ENCODE measurements at regions not wholly inside any gene's neighbourhood (a gene's known extent, or its start where the extent isn't known, plus 50 kb on each side); places are given as distances from the start of the nearest gene placed in this dataset.

DNA sequence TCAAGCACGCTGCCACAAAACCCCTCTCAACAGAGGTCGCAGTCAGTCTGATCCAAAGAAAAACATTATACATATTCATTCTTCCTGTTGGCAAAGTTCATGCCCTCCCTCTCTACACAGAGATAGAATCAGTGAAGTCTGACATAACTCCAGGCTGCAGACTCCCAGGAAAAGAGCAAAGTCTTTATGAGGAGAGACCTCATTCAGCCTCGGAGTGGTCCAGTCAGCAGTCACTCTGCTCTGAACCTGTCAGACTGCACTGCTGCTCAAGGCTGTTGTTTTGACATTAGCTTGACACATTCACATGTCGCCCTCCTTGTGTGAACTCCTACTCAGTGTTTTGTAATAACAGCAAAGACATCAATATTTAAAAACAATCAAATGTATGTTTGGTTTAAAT is 241.2 kb upstream of the G2E3 start:
- no peak overlapping the region for H3K9ac ChIP-seq (ENCODE audit: low read length)
- no peaks in the 10 kb centered on the region for H3K4me1 ChIP-seq (ENCODE audit: insufficient read depth, low read length)
- no peak overlapping the region for H3K27ac ChIP-seq (ENCODE audit: low read depth, low read length)
- H2AFZ ChIP-seq (ENCODE audit: low read depth, low read length), result no peak overlapping the region
- H3K4me2 ChIP-seq (ENCODE audit: low read length), result no peak overlapping the region
- no peaks in the 10 kb centered on the region for H3K4me1 Mint-ChIP-seq (ENCODE audit: low read depth, unreplicated experiment)
- DNase-seq (ENCODE audit: low read depth), result no peak
- no peak overlapping the region for H3K4me3 ChIP-seq (ENCODE audit: insufficient read depth, low read depth, low read length)
- peaks cover 2% of the 10 kb centered on the region for H3K27me3 ChIP-seq (ENCODE audit: insufficient read depth, low read length)
- no peaks in the 10 kb centered on the region for H3K36me3 ChIP-seq (ENCODE audit: insufficient read depth, low read length)
- H3K9me3 ChIP-seq (ENCODE audit: insufficient read depth, low read depth, low read length), result no peaks in the 10 kb centered on the region
- TF ChIP-seq CTCF (IDR thresholded peaks at IDR 0.05; ENCODE audit: insufficient read depth, low read depth, low read length) (no peak), EZH2 (IDR thresholded peaks at IDR 0.05; ENCODE audit: insufficient read depth, low read length) (no peak)
- H3K27me3 Mint-ChIP-seq (ENCODE audit: low read depth, unreplicated experiment), result peaks cover 25% of the 10 kb centered on the region
- H3K27ac Mint-ChIP-seq (ENCODE audit: unreplicated experiment), result no peak overlapping the region
- no peak overlapping the region for H3K4me3 Mint-ChIP-seq (ENCODE audit: unreplicated experiment)
- no peaks in the 10 kb centered on the region for H3K9me3 Mint-ChIP-seq (ENCODE audit: unreplicated experiment)
- no peaks in the 10 kb centered on the region for H3K79me2 ChIP-seq (ENCODE audit: insufficient read depth, low read length)
- H3K36me3 Mint-ChIP-seq (ENCODE audit: low read depth, unreplicated experiment), result peaks cover 2% of the 10 kb centered on the region
- H4K20me1 ChIP-seq (ENCODE audit: insufficient read depth, low read length), result no peaks in the 10 kb centered on the region
- FAIRE-seq, result no peak

GRCh38 chr14:30322819-30323218 is 236.1 kb upstream of the G2E3 start:
- Histone ChIP-seq H3K9ac (ENCODE audit: low read length) (no peak overlapping the region), H3K4me1 (ENCODE audit: insufficient read depth, low read length) (no peaks in the 10 kb centered on the region), H3K79me2 (ENCODE audit: insufficient read depth, low read length) (no peaks in the 10 kb centered on the region), H3K36me3 (ENCODE audit: insufficient read depth, low read length) (no peaks in the 10 kb centered on the region), H3K4me2 (ENCODE audit: low read length) (no peak overlapping the region), H3K9me3 (ENCODE audit: insufficient read depth, low read depth, low read length) (no peaks in the 10 kb centered on the region), H3K27me3 (ENCODE audit: insufficient read depth, low read length) (peaks cover 2% of the 10 kb centered on the region), H2AFZ (ENCODE audit: low read depth, low read length) (no peak overlapping the region), H3K27ac (ENCODE audit: low read depth, low read length) (no peak overlapping the region), H3K4me3 (ENCODE audit: insufficient read depth, low read depth, low read length) (no peak overlapping the region), H4K20me1 (ENCODE audit: insufficient read depth, low read length) (no peaks in the 10 kb centered on the region)
- no peak overlapping the region for H3K27ac Mint-ChIP-seq (ENCODE audit: unreplicated experiment)
- no peak overlapping the region for H3K4me3 Mint-ChIP-seq (ENCODE audit: unreplicated experiment)
- H3K4me1 Mint-ChIP-seq (ENCODE audit: low read depth, unreplicated experiment), result no peaks in the 10 kb centered on the region
- peaks cover 17% of the 10 kb centered on the region for H3K27me3 Mint-ChIP-seq (ENCODE audit: low read depth, unreplicated experiment)
- no peak for TF ChIP-seq CTCF (IDR thresholded peaks at IDR 0.05; ENCODE audit: insufficient read depth, low read depth, low read length)
- TF ChIP-seq EZH2 (IDR thresholded peaks at IDR 0.05; ENCODE audit: insufficient read depth, low read length), result no peak
- FAIRE-seq (no peak), DNase-seq (ENCODE audit: low read depth) (no peak)
- H3K36me3 Mint-ChIP-seq (ENCODE audit: low read depth, unreplicated experiment), result no peaks in the 10 kb centered on the region
- peaks cover 9% of the 10 kb centered on the region for H3K9me3 Mint-ChIP-seq (ENCODE audit: unreplicated experiment)

DNA sequence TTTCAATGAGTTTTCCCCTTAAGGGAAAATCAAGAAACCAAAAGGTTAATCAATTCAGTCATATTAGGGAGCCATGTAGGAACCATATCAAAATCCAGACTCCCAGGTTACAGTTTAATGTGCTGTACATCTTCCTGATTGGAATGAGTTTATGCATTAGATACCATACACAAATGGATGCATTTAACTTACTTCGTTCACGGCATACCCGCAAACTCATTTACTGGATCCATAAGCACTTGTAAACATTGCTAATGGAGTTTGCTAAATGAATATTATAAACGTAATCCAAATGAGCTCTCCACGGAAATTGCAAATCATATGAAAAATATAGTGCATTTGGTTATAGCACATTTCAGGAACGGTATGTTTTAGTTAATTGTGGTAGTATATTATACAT is 228.9 kb upstream of the G2E3 start:
- H3K27ac ChIP-seq (ENCODE audit: low read depth, low read length), result no peak overlapping the region
- no peak overlapping the region for H3K4me2 ChIP-seq (ENCODE audit: low read length)
- H3K4me1 Mint-ChIP-seq (ENCODE audit: low read depth, unreplicated experiment), result peaks cover 3% of the 10 kb centered on the region
- TF ChIP-seq EZH2 (IDR thresholded peaks at IDR 0.05; ENCODE audit: insufficient read depth, low read length), result no peak
- TF ChIP-seq CTCF (IDR thresholded peaks at IDR 0.05; ENCODE audit: insufficient read depth, low read depth, low read length), result no peak
- no peaks in the 10 kb centered on the region for H3K36me3 ChIP-seq (ENCODE audit: insufficient read depth, low read length)
- H2AFZ ChIP-seq (ENCODE audit: low read depth, low read length), result no peak overlapping the region
- no peak overlapping the region for H3K9ac ChIP-seq (ENCODE audit: low read length)
- no peaks in the 10 kb centered on the region for H3K79me2 ChIP-seq (ENCODE audit: insufficient read depth, low read length)
- H3K27ac Mint-ChIP-seq (ENCODE audit: unreplicated experiment), result no peak overlapping the region
- H3K4me1 ChIP-seq (ENCODE audit: insufficient read depth, low read length), result no peaks in the 10 kb centered on the region
- H3K27me3 Mint-ChIP-seq (ENCODE audit: low read depth, unreplicated experiment), result peaks cover 15% of the 10 kb centered on the region
- H3K9me3 Mint-ChIP-seq (ENCODE audit: unreplicated experiment), result peaks cover 6% of the 10 kb centered on the region
- no peaks in the 10 kb centered on the region for H4K20me1 ChIP-seq (ENCODE audit: insufficient read depth, low read length)
- no peak overlapping the region for H3K4me3 Mint-ChIP-seq (ENCODE audit: unreplicated experiment)
- FAIRE-seq (no peak), DNase-seq (ENCODE audit: low read depth) (no peak)
- H3K36me3 Mint-ChIP-seq (ENCODE audit: low read depth, unreplicated experiment), result no peaks in the 10 kb centered on the region
- no peak overlapping the region for H3K4me3 ChIP-seq (ENCODE audit: insufficient read depth, low read depth, low read length)
- H3K27me3 ChIP-seq (ENCODE audit: insufficient read depth, low read length), result no peaks in the 10 kb centered on the region
- H3K9me3 ChIP-seq (ENCODE audit: insufficient read depth, low read depth, low read length), result no peaks in the 10 kb centered on the region

Data from astrocyte (in vitro differentiated cells and primary cell).